C4-2B (cell line): ENCODE measurements at regions not wholly inside any gene's neighbourhood (a gene's known extent, or its start where the extent isn't known, plus 50 kb on each side); places are given as distances from the start of the nearest gene placed in this dataset.

ENCODE experiments used
- ZFX ChIP-seq: fragments of 450-650 bp; IDR thresholded peaks from 2 replicates; pipeline ENCODE4 v1.6.1; 2017
- TF ChIP-seq, protein P1 (sequence below): fragments of 450-650 bp; conservative IDR thresholded peaks from 2 replicates; pipeline ENCODE4 v1.5.1; 2017; ENCODE audit warnings: mild to moderate bottlenecking

DNA sequence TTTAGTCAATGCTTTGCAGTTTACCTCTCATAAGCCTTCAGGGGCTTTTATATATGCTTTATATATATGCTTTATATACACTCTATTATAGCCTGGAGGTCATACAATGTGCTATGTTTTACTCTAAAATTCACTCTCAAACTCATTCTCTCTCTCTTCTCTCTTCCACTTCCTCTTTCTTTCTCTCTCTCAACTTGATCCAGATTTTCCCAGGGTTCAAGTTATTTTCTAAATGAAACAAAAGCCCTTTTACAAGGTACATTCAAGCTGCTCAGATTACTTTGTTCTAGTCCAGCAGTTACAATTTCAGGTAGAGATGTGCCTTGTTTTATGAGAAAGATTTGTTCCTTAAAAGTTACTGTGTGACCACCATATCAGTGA lies 79.6 kb upstream of the ACP3 start:
- TF ChIP-seq, protein P1, sequence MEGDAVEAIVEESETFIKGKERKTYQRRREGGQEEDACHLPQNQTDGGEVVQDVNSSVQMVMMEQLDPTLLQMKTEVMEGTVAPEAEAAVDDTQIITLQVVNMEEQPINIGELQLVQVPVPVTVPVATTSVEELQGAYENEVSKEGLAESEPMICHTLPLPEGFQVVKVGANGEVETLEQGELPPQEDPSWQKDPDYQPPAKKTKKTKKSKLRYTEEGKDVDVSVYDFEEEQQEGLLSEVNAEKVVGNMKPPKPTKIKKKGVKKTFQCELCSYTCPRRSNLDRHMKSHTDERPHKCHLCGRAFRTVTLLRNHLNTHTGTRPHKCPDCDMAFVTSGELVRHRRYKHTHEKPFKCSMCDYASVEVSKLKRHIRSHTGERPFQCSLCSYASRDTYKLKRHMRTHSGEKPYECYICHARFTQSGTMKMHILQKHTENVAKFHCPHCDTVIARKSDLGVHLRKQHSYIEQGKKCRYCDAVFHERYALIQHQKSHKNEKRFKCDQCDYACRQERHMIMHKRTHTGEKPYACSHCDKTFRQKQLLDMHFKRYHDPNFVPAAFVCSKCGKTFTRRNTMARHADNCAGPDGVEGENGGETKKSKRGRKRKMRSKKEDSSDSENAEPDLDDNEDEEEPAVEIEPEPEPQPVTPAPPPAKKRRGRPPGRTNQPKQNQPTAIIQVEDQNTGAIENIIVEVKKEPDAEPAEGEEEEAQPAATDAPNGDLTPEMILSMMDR: no peak
- no peak for TF ChIP-seq ZFX
